GM12878 (cell line): ENCODE measurements at regions not wholly inside any gene's neighbourhood (a gene's known extent, or its start where the extent isn't known, plus 50 kb on each side); places are given as distances from the start of the nearest gene placed in this dataset.

Experiments used
- ATAC-seq: fragments of 200-7000 bp; cut with Tn5 transposase; 3 replicates; pipeline ENCODE4 v1.9.1; 2020; ENCODE audit warnings: mild to moderate bottlenecking, moderate library complexity
- BruUV-seq: library from RNA; stranded (reverse); fragments of 400-500 nt; replicated peaks from 2 replicates; lab custom pipeline; 2021; lab: Mats Ljungman, UMichigan
- CTCF ChIA-PET: fragments of 300-600 bp; sonication (Branson Sonifier 250); formaldehyde crosslinking; extraction: SDS; loops from one replicate; lab custom pipeline; 2021; ENCODE audit warnings: inconsistent platforms; lab: Yijun Ruan, JAX
- POLR2A ChIA-PET: fragments of 350-600 bp; formaldehyde crosslinking; extraction: SDS; loops from one replicate; lab custom pipeline; 2021; ENCODE audit warnings: inconsistent platforms; lab: Charles Lee
- RAD21 ChIA-PET: fragments of 300-600 bp; sonication (Branson Sonifier 250); formaldehyde crosslinking; loops from one replicate; lab custom pipeline; 2023; ENCODE audit warnings: antibody characterized with exemption; ENCODE audit not compliant: unreplicated experiment; lab: Charles Lee
- SMC1A ChIA-PET: fragments of 300-600 bp; sonication (Branson Sonifier 250); formaldehyde crosslinking; loops from one replicate; lab custom pipeline; 2023; ENCODE audit not compliant: unreplicated experiment, uncharacterized antibody; lab: Charles Lee
- DNase-seq: peaks from one replicate; pipeline ENCODE4 v3.0.0-alpha.2; 2011; ENCODE audit warnings: low read depth, low spot score
- FAIRE-seq: peaks from 3 replicates; lab custom pipeline; 2011; peaks lifted over from hg19 to GRCh38; lab: Jason Lieb, UNC
- H2AFZ ChIP-seq: 2 replicates; pipeline ENCODE4 v1.6.0; 2011; ENCODE audit warnings: low read depth, low read length, control low read depth; ENCODE audit not compliant: control insufficient read depth
- H3K27ac ChIP-seq: 2 replicates; pipeline ENCODE4 v1.5.1; 2011; ENCODE audit warnings: control low read depth; ENCODE audit not compliant: control insufficient read depth, insufficient read depth
- H3K27me3 ChIP-seq, 2 experiments: replicated peaks in 1 of 2; 2 replicates each; pipeline versions ENCODE4 v1.6.0 to v1.6.1; 2011; ENCODE audit warnings: low read length in 1 of 2; ENCODE audit not compliant: control insufficient read depth in 2 of 2, insufficient read depth in 2 of 2
- H3K36me3 ChIP-seq, 2 experiments: 2 replicates each; pipeline ENCODE4 v1.5.1; 2011; ENCODE audit warnings: low read length in 1 of 2; ENCODE audit not compliant: control insufficient read depth in 2 of 2, insufficient read depth in 2 of 2
- H3K4me1 ChIP-seq: 2 replicates; pipeline ENCODE4 v1.6.1; 2011; ENCODE audit warnings: mild to moderate bottlenecking, low read length, moderate library complexity, mixed read lengths; ENCODE audit not compliant: control insufficient read depth, insufficient read depth
- H3K4me2 ChIP-seq: 2 replicates; pipeline ENCODE4 v1.6.0; 2011; ENCODE audit warnings: control low read depth; ENCODE audit not compliant: control insufficient read depth, insufficient read depth
- H3K4me3 ChIP-seq: fragments of 200-600 bp; sonication (generic); 2 replicates; pipeline ENCODE4 v1.5.1; 2016
- H3K79me2 ChIP-seq: 2 replicates; pipeline ENCODE4 v1.6.0; 2011; ENCODE audit warnings: low read length; ENCODE audit not compliant: control insufficient read depth, insufficient read depth
- H3K9ac ChIP-seq: 2 replicates; pipeline ENCODE4 v1.8.0; 2011; ENCODE audit warnings: low read length, control low read depth, mixed read lengths; ENCODE audit not compliant: control insufficient read depth, insufficient read depth
- H3K9me3 ChIP-seq: replicated peaks from 3 replicates; pipeline ENCODE4 v1.5.1; 2011; ENCODE audit warnings: mild to moderate bottlenecking, low read length; ENCODE audit not compliant: control insufficient read depth, insufficient read depth
- H4K20me1 ChIP-seq: 2 replicates; pipeline ENCODE4 v1.6.0; 2011; ENCODE audit not compliant: control insufficient read depth, insufficient read depth
- JUNB ChIP-seq: IDR thresholded peaks from 2 replicates; pipeline ENCODE4 v1.6.1; 2016; ENCODE audit warnings: antibody characterized with exemption, mild to moderate bottlenecking
- NR2F1 ChIP-seq: fragments of 450-650 bp; conservative IDR thresholded peaks from 2 replicates; pipeline ENCODE4 v1.6.1; 2017; ENCODE audit warnings: mild to moderate bottlenecking
- PKNOX1 ChIP-seq: fragments of 450-650 bp; IDR thresholded peaks from 2 replicates; pipeline ENCODE4 v1.6.1; 2016; ENCODE audit warnings: mild to moderate bottlenecking
- ZBTB33 ChIP-seq: fragments of 450-650 bp; IDR thresholded peaks from 2 replicates; pipeline ENCODE4 v1.6.1; 2017; ENCODE audit warnings: mild to moderate bottlenecking
- ZNF592 ChIP-seq: fragments of 450-650 bp; IDR thresholded peaks from 2 replicates; pipeline ENCODE4 v1.6.1; 2017; ENCODE audit warnings: mild to moderate bottlenecking, moderate library complexity
- WGBS: methylation state at CpG from one replicate; pipeline ENCODE4 v1.1.6; 2016; ENCODE audit warnings: low lambda C conversion rate; ENCODE audit not compliant: insufficient replicate concordance, insufficient coverage; ENCODE audit errors: missing lambda C conversion rate; 5-methylcytosine and 5-hydroxymethylcytosine counted together
- in situ Hi-C: fragments of 300-500 bp; cut with MboI; formaldehyde crosslinking; loops from 9 replicates; pipeline ENCODE4 v1.14.3; 2018; ENCODE audit warnings: mixed read lengths
- intact Hi-C: fragments of 100-400 bp; cut with micrococcal nuclease; formaldehyde crosslinking; loops from one replicate; pipeline ENCODE4 v1.14.2; 2022; ENCODE audit not compliant: unreplicated experiment

- ATAC-seq, result no peak
- Histone ChIP-seq H3K9ac (no peak overlapping the region), H3K4me1 (peaks cover 3% of the 10 kb centered on the region; the same call in 1 of the 2 replicates), H3K4me2 (no peak overlapping the region), H3K27me3 (0 out of 4 replicates have a peak, but pooled peaks cover 0 to 3% of the 10 kb centered on the region in 2 experiments), H4K20me1 (no peaks in the 10 kb centered on the region), H3K9me3 (no peaks in the 10 kb centered on the region), H3K27ac (no peak overlapping the region), H3K4me3 (no peak overlapping the region), H3K79me2 (no peaks in the 10 kb centered on the region), H3K36me3 (no peaks in the 10 kb centered on the region), H2AFZ (no peak overlapping the region; the same call in 1 of the 2 replicates)
- RAD21 ChIA-PET, result no interaction called here
- in situ Hi-C loops, result no loop called here
- FAIRE-seq, result no peak
- no peak for DNase-seq
- POLR2A ChIA-PET, result no interaction called here
- SMC1A ChIA-PET, result no interaction called here
- intact Hi-C loops, result no loop called here
- TF ChIP-seq ZNF592 (no peak), NR2F1 (no peak), PKNOX1 (no peak), JUNB (no peak), ZBTB33 (no peak)
- no TSS peak for BruUV-seq
- WGBS, result 10% methylated on average over 4 of the region's 4 CpGs
- CTCF ChIA-PET, result no interaction called here
Measured at GRCh38 chr17:77635176-77635575, 323.3 kb upstream of the TNRC6C start.
